Sciatic nerve (tissue), 2 donors: ENCODE measurements at regions not wholly inside any gene's neighbourhood (a gene's known extent, or its start where the extent isn't known, plus 50 kb on each side); places are given as distances from the start of the nearest gene placed in this dataset.
"Not testable (repeated sequence)": the region's sequence is repeated elsewhere in the genome, so short reads cannot be mapped to it uniquely, and the experiment has no call there.

Source experiments
- ATAC-seq: fragments of 200-7000 bp; cut with Tn5 transposase; one replicate; pipeline ENCODE4 v1.9.1; 2020; ENCODE audit warnings: mild to moderate bottlenecking, moderate library complexity
- DNase-seq: peaks from one replicate; pipeline ENCODE4 v3.0.0-alpha.2; 2020; ENCODE audit warnings: low spot score
- intact Hi-C: fragments of 100-400 bp; cut with DNase I; formaldehyde crosslinking; loops from one replicate; pipeline ENCODE4 v1.14.2; 2022
- donor health status: DM: no; HTN: no; CAD: no.
- donor health status: DM: no; HTN: no; CAD: no.

- intact Hi-C loops: no loop called here
- ATAC-seq: no peak
- no peak for DNase-seq
Observed at GRCh38 chr3:148453781-148454191, 243.9 kb upstream of the AGTR1 start.

GRCh38 chr3:148455098-148455497 is 242.6 kb upstream of the AGTR1 start:
- peak; percentile 48 for ATAC-seq
- DNase-seq: no peak
- intact Hi-C loops: no loop called here

- DNase-seq (no peak), ATAC-seq (no peak)
- intact Hi-C loops: no loop called here
Observed at GRCh38 chr3:148457886-148458285, 239.8 kb upstream of the AGTR1 start.

GRCh38 chr3:148459931-148460513 is 237.7 kb upstream of the AGTR1 start:
- DNase-seq: no peak
- intact Hi-C loops: no loop called here
- no peak for ATAC-seq

GRCh38 chr3:148460686-148461085 is 237.0 kb upstream of the AGTR1 start:
- no peak for ATAC-seq
- no peak for DNase-seq
- intact Hi-C loops: no loop called here

- no peak for DNase-seq
- ATAC-seq: no peak
- intact Hi-C loops: no loop called here
Observed at GRCh38 chr3:148464246-148464645, 233.5 kb upstream of the AGTR1 start.

GRCh38 chr3:148466143-148466542 is 231.6 kb upstream of the AGTR1 start:
- DNase-seq (no peak), ATAC-seq (no peak)
- intact Hi-C loops: no loop called here

- intact Hi-C loops: no loop called here
- ATAC-seq (no peak), DNase-seq (no peak)
Observed at GRCh38 chr3:148466980-148467740, 230.5 kb upstream of the AGTR1 start.

GRCh38 chr3:148477375-148477774 is 220.3 kb upstream of the AGTR1 start:
- intact Hi-C loops: no loop called here
- ATAC-seq (no peak), DNase-seq (no peak)

- DNase-seq (no peak), ATAC-seq (no peak)
- intact Hi-C loops: loop anchor here (5.0 kb wide), 1 partner anchor 1711 kb away; no protein-coding TSS in a partner anchor
Observed at GRCh38 chr3:148493631-148494030, 204.1 kb upstream of the AGTR1 start.

GRCh38 chr3:148494451-148494850 is 203.3 kb upstream of the AGTR1 start:
- no peak for DNase-seq
- ATAC-seq: no peak
- intact Hi-C loops: loop anchor here (5.0 kb wide), 1 partner anchor 1712 kb away; no protein-coding TSS in a partner anchor

GRCh38 chr3:148500881-148501280 is 196.8 kb upstream of the AGTR1 start:
- DNase-seq (no peak), ATAC-seq (no peak)
- intact Hi-C loops: no loop called here

GRCh38 chr3:148510116-148510515 is 187.6 kb upstream of the AGTR1 start:
- intact Hi-C loops: no loop called here
- ATAC-seq (no peak), DNase-seq (no peak)

- intact Hi-C loops: no loop called here
- no peak for ATAC-seq
Observed at GRCh38 chr3:148510561-148510960, 187.1 kb upstream of the AGTR1 start.

GRCh38 chr3:148512648-148513047 is 185.1 kb upstream of the AGTR1 start:
- ATAC-seq (no peak), DNase-seq (no peak)
- intact Hi-C loops: no loop called here

More at GRCh38 chr3:148510561-148510960, 187.1 kb upstream of the AGTR1 start:
- DNase-seq: no peak

GRCh38 chr3:148513096-148513543 is 184.6 kb upstream of the AGTR1 start:
- DNase-seq: no peak
- no peak for ATAC-seq
- intact Hi-C loops: no loop called here

GRCh38 chr3:148518520-148518919 is 179.2 kb upstream of the AGTR1 start:
- no peak for DNase-seq
- intact Hi-C loops: no loop called here

GRCh38 chr3:148525621-148526020 is 172.1 kb upstream of the AGTR1 start:
- ATAC-seq, intact Hi-C loops, DNase-seq: not testable (repeated sequence)

More at GRCh38 chr3:148518520-148518919, 179.2 kb upstream of the AGTR1 start:
- no peak for ATAC-seq

- intact Hi-C loops: no loop called here
- no peak for DNase-seq
Observed at GRCh38 chr3:148528024-148528423, 169.7 kb upstream of the AGTR1 start.

GRCh38 chr3:148531836-148532235 is 165.9 kb upstream of the AGTR1 start:
- ATAC-seq (no peak), DNase-seq (no peak)
- intact Hi-C loops: no loop called here

More at GRCh38 chr3:148528024-148528423, 169.7 kb upstream of the AGTR1 start:
- ATAC-seq: no peak
